Ascending aorta (tissue), 2 donors: ENCODE measurements at regions not wholly inside any gene's neighbourhood (a gene's known extent, or its start where the extent isn't known, plus 50 kb on each side); places are given as distances from the start of the nearest gene placed in this dataset.

ENCODE experiments used
- DNase-seq, 2 donors: peaks; one replicate each; pipeline ENCODE4 v3.0.0-alpha.2; 2019; ENCODE audit warnings: low spot score in 2 of 2
- H3K27ac ChIP-seq, 2 donors: fragments of 200-600 bp; sonication (generic); one replicate each; pipeline ENCODE4 v1.5.1; 2016 to 2017; ENCODE audit warnings: mild to moderate bottlenecking in 1 of 2
- H3K27me3 ChIP-seq: fragments of 200-600 bp; sonication (generic); one replicate; pipeline ENCODE4 v1.5.1; 2017
- H3K36me3 ChIP-seq, 2 donors: fragments of 200-600 bp; sonication (generic); one replicate each; pipeline ENCODE4 v1.5.1; 2016
- H3K4me1 ChIP-seq, 2 donors: fragments of 200-600 bp; sonication (generic); one replicate each; pipeline ENCODE4 v1.5.1; 2016 to 2017; ENCODE audit warnings: mild to moderate bottlenecking in 1 of 2
- H3K4me3 ChIP-seq, 2 donors: fragments of 200-600 bp; sonication (generic); one replicate each; pipeline ENCODE4 v1.5.1; 2016 to 2017; ENCODE audit warnings: mild to moderate bottlenecking in 1 of 2
- H3K9me3 ChIP-seq, 2 donors: fragments of 200-600 bp; sonication (generic); one replicate each; pipeline ENCODE4 v1.5.1; 2016
- CTCF ChIP-seq, 3 experiments: fragments of 200-600 bp in 2 of 3; fragments of 450-650 bp in 1 of 3; sonication (generic) in 2 of 3; IDR thresholded peaks; one replicate each; pipeline ENCODE4 v1.5.1; 2016 to 2019; ENCODE audit warnings: antibody characterized with exemption in 3 of 3, mild to moderate bottlenecking in 1 of 3, moderate library complexity in 1 of 3
- intact Hi-C: fragments of 100-400 bp; cut with DNase I; formaldehyde crosslinking; loops from one replicate; pipeline ENCODE4 v1.15.1; 2023

- Histone ChIP-seq H3K4me1 (no peaks in the 10 kb centered on the region), H3K27ac (no peak overlapping the region), H3K36me3 (no peaks in the 10 kb centered on the region), H3K9me3 (no peaks in the 10 kb centered on the region), H3K27me3 (no peaks in the 10 kb centered on the region), H3K4me3 (no peak overlapping the region)
- intact Hi-C loops, result no loop called here
- DNase-seq, result no peak
- no peak for TF ChIP-seq CTCF (IDR thresholded peaks at IDR 0.05)
Measured at GRCh38 chr11:104663190-104664140, 234.8 kb downstream of the CASP12 start.

GRCh38 chr11:104661901-104662300 lies 236.4 kb downstream of the CASP12 start:
- intact Hi-C loops, result no loop called here
- no peaks in the 10 kb centered on the region for H3K36me3 ChIP-seq
- no peaks in the 10 kb centered on the region for H3K27me3 ChIP-seq
- no peak for TF ChIP-seq CTCF (IDR thresholded peaks at IDR 0.05)
- no peaks in the 10 kb centered on the region for H3K4me1 ChIP-seq
- H3K9me3 ChIP-seq, result no peaks in the 10 kb centered on the region
- no peak for DNase-seq
- H3K4me3 ChIP-seq, result no peak overlapping the region
- H3K27ac ChIP-seq, result no peak overlapping the region

- intact Hi-C loops, result no loop called here
- no peak for TF ChIP-seq CTCF (IDR thresholded peaks at IDR 0.05)
- Histone ChIP-seq H3K9me3 (no peaks in the 10 kb centered on the region), H3K27ac (no peak overlapping the region), H3K4me3 (no peak overlapping the region), H3K4me1 (no peaks in the 10 kb centered on the region), H3K36me3 (no peaks in the 10 kb centered on the region), H3K27me3 (no peaks in the 10 kb centered on the region)
- DNase-seq, result no peak
Measured at GRCh38 chr11:104661471-104661870, 236.8 kb downstream of the CASP12 start.

GRCh38 chr11:104658177-104658576 lies 240.1 kb downstream of the CASP12 start:
- TF ChIP-seq CTCF (IDR thresholded peaks at IDR 0.05), result no peak
- H3K27ac ChIP-seq, result no peak overlapping the region
- H3K27me3 ChIP-seq, result no peaks in the 10 kb centered on the region
- intact Hi-C loops, result no loop called here
- no peak overlapping the region for H3K4me3 ChIP-seq
- H3K9me3 ChIP-seq, result no peaks in the 10 kb centered on the region
- no peak for DNase-seq
- H3K4me1 ChIP-seq, result no peaks in the 10 kb centered on the region
- H3K36me3 ChIP-seq, result no peaks in the 10 kb centered on the region

GRCh38 chr11:104657083-104657482 lies 241.2 kb downstream of the CASP12 start:
- no peak for TF ChIP-seq CTCF (IDR thresholded peaks at IDR 0.05)
- Histone ChIP-seq H3K4me3 (no peak overlapping the region), H3K4me1 (no peaks in the 10 kb centered on the region), H3K36me3 (no peaks in the 10 kb centered on the region), H3K27me3 (no peaks in the 10 kb centered on the region), H3K9me3 (no peaks in the 10 kb centered on the region), H3K27ac (no peak overlapping the region)
- intact Hi-C loops, result no loop called here
- DNase-seq, result no peak
